ENCODE measurements at regions not wholly inside any gene's neighbourhood (a gene's known extent, or its start where the extent isn't known, plus 50 kb on each side); places are given as distances from the start of the nearest gene placed in this dataset.

GRCh38 chr6:114747995-114748625 lies 405.3 kb upstream of the HS3ST5 start:
- peak; percentile 14 for DNase-seq

More at GRCh38 chr6:114747995-114748625, 405.3 kb upstream of the HS3ST5 start:
- H3K4me1 ChIP-seq (ENCODE audit: control insufficient read depth in 1 of 2, insufficient read depth in 2 of 2, low read depth in 1 of 2, low read length in 1 of 2): no peaks in the 10 kb centered on the region
- H3K9me2 ChIP-seq: no peaks in the 10 kb centered on the region
- H2AFZ ChIP-seq (ENCODE audit: low read depth): peak overlapping the region; percentile 44; the same call in 1 of the 2 replicates
- no peaks in the 10 kb centered on the region for H3K27me3 ChIP-seq (ENCODE audit: insufficient read depth)
- peak overlapping the region in 1 of 2 experiments; percentile 30; a peak in 1 of 4 replicates for H3K4me3 ChIP-seq (ENCODE audit: low read depth in 2 of 2, low read length in 1 of 2)
- H4K20me1 ChIP-seq (ENCODE audit: insufficient read depth): no peaks in the 10 kb centered on the region
- no peak overlapping the region for H3K4me2 ChIP-seq
- no peaks in the 10 kb centered on the region for H3K36me3 ChIP-seq (replicated peaks in 1 of 2; ENCODE audit: control insufficient read depth in 1 of 2, insufficient read depth in 2 of 2, low read length in 1 of 2)
- no peaks in the 10 kb centered on the region for H3K79me2 ChIP-seq (ENCODE audit: insufficient read depth)
- TF ChIP-seq JUND (IDR thresholded peaks at IDR 0.05) (no peak), SMC3 (IDR thresholded peaks at IDR 0.05; ENCODE audit: low read depth, low read length) (peak; percentile 68), RFX5 (IDR thresholded peaks at IDR 0.05; ENCODE audit: low read length) (peak; percentile 19; the same call in 1 of the 2 replicates), RAD21 (IDR thresholded peaks at IDR 0.05; ENCODE audit: low read length) (peak; percentile 79), FOSL2 (IDR thresholded peaks at IDR 0.05; ENCODE audit: borderline replicate concordance, low read depth) (no peak), IRF3 (IDR thresholded peaks at IDR 0.05; ENCODE audit: low read depth, low read length) (no peak), MAX (IDR thresholded peaks at IDR 0.05; ENCODE audit: low read depth) (no peak), TAF1 (IDR thresholded peaks at IDR 0.05; ENCODE audit: borderline replicate concordance, low read depth, low read length) (no peak), ELF1 (IDR thresholded peaks at IDR 0.05) (no peak), CTCF (IDR thresholded peaks at IDR 0.05) (peak; percentile 92), TCF12 (IDR thresholded peaks at IDR 0.05) (no peak), TEAD4 (IDR thresholded peaks at IDR 0.05; ENCODE audit: borderline replicate concordance, insufficient read depth) (no peak), USF1 (IDR thresholded peaks at IDR 0.05; ENCODE audit: borderline replicate concordance, low read depth) (no peak), MEF2A (IDR thresholded peaks at IDR 0.05; ENCODE audit: borderline replicate concordance, low read depth) (no peak), FOXJ3 (CRISPR knock-in tag; IDR thresholded peaks at IDR 0.05) (no peak), RCOR1 (IDR thresholded peaks at IDR 0.05; ENCODE audit: low read length) (no peak), NRF1 (IDR thresholded peaks at IDR 0.05; ENCODE audit: low read depth, low read length) (no peak), EP300 (IDR thresholded peaks at IDR 0.05; ENCODE audit: borderline replicate concordance in 1 of 2, low read depth in 1 of 2, low read length in 1 of 2) (no peak), CHD2 (IDR thresholded peaks at IDR 0.05; ENCODE audit: low read length, partially characterized antibody) (no peak)
- CTCF ChIA-PET: interaction anchor here (0.7 to 2.2 kb wide), 12 partner anchors 10 to 1353 kb away, joined by 3 to 19 read pairs (median 3); partner anchors contain the start of gene NT5DC1
- no peak overlapping the region for H3K9ac ChIP-seq
- WGBS (ENCODE audit: low lambda C conversion rate): 7% methylated on average over 6 of the region's 6 CpGs
- no peaks in the 10 kb centered on the region for H3F3A ChIP-seq (replicated peaks; ENCODE audit: insufficient read depth)
- POLR2A ChIA-PET: no interaction called here
- H3K27ac ChIP-seq (ENCODE audit: low read depth in 2 of 2, low read length in 1 of 2): no peak overlapping the region
- no peaks in the 10 kb centered on the region for H3K9me3 ChIP-seq

Measured in SK-N-SH (cell line).